H9 (cell line): ENCODE measurements at regions not wholly inside any gene's neighbourhood (a gene's known extent, or its start where the extent isn't known, plus 50 kb on each side); places are given as distances from the start of the nearest gene placed in this dataset.

ENCODE experiments used
- DNase-seq: peaks from one replicate; pipeline ENCODE4 v3.0.0-alpha.2; 2017
- H2AFZ ChIP-seq: one replicate; pipeline ENCODE4 v1.6.1; 2013; ENCODE audit warnings: mild to moderate bottlenecking, low read length, control low read depth, moderate library complexity
- H2AK5ac ChIP-seq: 2 replicates; pipeline ENCODE4 v1.6.1; 2013; ENCODE audit warnings: low read length, control low read depth, mixed read lengths; ENCODE audit not compliant: insufficient read length
- H2BK120ac ChIP-seq: one replicate; pipeline ENCODE4 v1.6.1; 2013; ENCODE audit warnings: low read depth, mild to moderate bottlenecking, low read length, control low read depth, inconsistent platforms; ENCODE audit not compliant: poor library complexity, severe bottlenecking
- H2BK12ac ChIP-seq: 2 replicates; pipeline ENCODE4 v1.6.1; 2013; ENCODE audit warnings: low read length, control low read depth, mixed read lengths, low read depth; ENCODE audit not compliant: insufficient read length
- H2BK15ac ChIP-seq: 2 replicates; pipeline ENCODE4 v1.6.1; 2013; ENCODE audit warnings: low read depth, low read length, control low read depth
- H2BK20ac ChIP-seq: one replicate; pipeline ENCODE4 v1.6.1; 2013; ENCODE audit warnings: low read depth, mild to moderate bottlenecking, low read length, control low read depth, inconsistent platforms; ENCODE audit not compliant: poor library complexity, severe bottlenecking
- H2BK5ac ChIP-seq: 2 replicates; pipeline ENCODE4 v1.6.1; 2013; ENCODE audit warnings: low read length, control low read depth, mixed read lengths; ENCODE audit not compliant: insufficient read length
- H3K14ac ChIP-seq: 2 replicates; pipeline ENCODE4 v1.6.1; 2013; ENCODE audit warnings: low read length, control low read depth; ENCODE audit not compliant: insufficient read depth
- H3K18ac ChIP-seq: 2 replicates; pipeline ENCODE4 v1.6.1; 2013; ENCODE audit warnings: low read depth, mild to moderate bottlenecking, mixed read lengths, low read length, control low read depth; ENCODE audit not compliant: insufficient read length
- H3K23ac ChIP-seq: 2 replicates; pipeline ENCODE4 v1.6.1; 2013; ENCODE audit warnings: low read length, control low read depth, mixed read lengths, low read depth; ENCODE audit not compliant: insufficient read length
- H3K23me2 ChIP-seq: 2 replicates; pipeline ENCODE4 v1.6.1; 2013; ENCODE audit warnings: low read depth, mild to moderate bottlenecking, mixed read lengths, low read length, control low read depth; ENCODE audit not compliant: insufficient read length, poor library complexity, severe bottlenecking
- H3K27ac ChIP-seq: 2 replicates; pipeline ENCODE4 v1.5.1; 2013; ENCODE audit warnings: low read length, control low read depth, mixed read lengths, low read depth; ENCODE audit not compliant: insufficient read length
- H3K27me3 ChIP-seq: 2 replicates; pipeline ENCODE4 v1.6.1; 2013; ENCODE audit warnings: low read length, control low read depth, inconsistent platforms; ENCODE audit not compliant: insufficient read depth
- H3K4ac ChIP-seq: 2 replicates; pipeline ENCODE4 v1.6.1; 2013; ENCODE audit warnings: low read depth, mild to moderate bottlenecking, control low read depth, inconsistent platforms, low read length, moderate library complexity
- H3K4me1 ChIP-seq: 2 replicates; pipeline ENCODE4 v1.6.1; 2013; ENCODE audit warnings: low read length, control low read depth, inconsistent platforms; ENCODE audit not compliant: insufficient read depth
- H3K4me2 ChIP-seq: 2 replicates; pipeline ENCODE4 v1.6.1; 2013; ENCODE audit warnings: low read length, control low read depth, mixed read lengths; ENCODE audit not compliant: insufficient read length, insufficient read depth
- H3K56ac ChIP-seq: 2 replicates; pipeline ENCODE4 v1.6.1; 2013; ENCODE audit warnings: low read depth, mild to moderate bottlenecking, mixed read lengths, low read length, control low read depth; ENCODE audit not compliant: insufficient read length
- H3K79me1 ChIP-seq: 2 replicates; pipeline ENCODE4 v1.6.1; 2013; ENCODE audit warnings: low read depth, mild to moderate bottlenecking, moderate library complexity, low read length, control low read depth, inconsistent platforms; ENCODE audit not compliant: insufficient read depth, poor library complexity, severe bottlenecking
- H3K79me2 ChIP-seq: 2 replicates; pipeline ENCODE4 v1.6.1; 2013; ENCODE audit warnings: low read length, control low read depth, inconsistent platforms; ENCODE audit not compliant: insufficient read depth
- H3K9ac ChIP-seq: 2 replicates; pipeline ENCODE4 v1.6.1; 2013; ENCODE audit warnings: low read length, control low read depth, mixed read lengths; ENCODE audit not compliant: insufficient read length; ENCODE audit errors: extremely low read depth
- H3K9me3 ChIP-seq: one replicate; pipeline ENCODE4 v1.6.1; 2013; ENCODE audit warnings: low read depth, low read length, inconsistent platforms; ENCODE audit not compliant: control insufficient read depth
- H3T11ph ChIP-seq: one replicate; pipeline ENCODE4 v1.6.1; 2013; ENCODE audit warnings: mild to moderate bottlenecking, low read length, control low read depth, inconsistent platforms
- H4K20me1 ChIP-seq: one replicate; pipeline ENCODE4 v1.6.1; 2013; ENCODE audit not compliant: control insufficient read depth, insufficient read length, insufficient read depth
- H4K5ac ChIP-seq: 2 replicates; pipeline ENCODE4 v1.6.1; 2013; ENCODE audit warnings: low read depth, mild to moderate bottlenecking, mixed read lengths, low read length, control low read depth; ENCODE audit not compliant: insufficient read length
- H4K8ac ChIP-seq: replicated peaks from 2 replicates; pipeline ENCODE4 v1.6.1; 2013; ENCODE audit warnings: low read length, control low read depth, mixed read lengths, low read depth; ENCODE audit not compliant: insufficient read length
- H4K91ac ChIP-seq: 2 replicates; pipeline ENCODE4 v1.6.1; 2013; ENCODE audit warnings: low read depth, mild to moderate bottlenecking, moderate library complexity, mixed read lengths, low read length, control low read depth; ENCODE audit not compliant: insufficient read length
- H3K27ac Mint-ChIP-seq, 3 experiments: 2 replicates in 2 of 3; 3 replicates in 1 of 3; pipeline ENCODE4 v1.8.0; 2020 to 2021; ENCODE audit warnings: mixed read lengths in 3 of 3, mild to moderate bottlenecking in 1 of 3, moderate library complexity in 1 of 3
- H3K27me3 Mint-ChIP-seq: 2 replicates; pipeline ENCODE4 v1.8.0; 2021; ENCODE audit warnings: low read depth, mild to moderate bottlenecking, moderate library complexity, mixed read lengths
- H3K36me3 Mint-ChIP-seq, 3 experiments: 2 replicates in 2 of 3; 3 replicates in 1 of 3; pipeline ENCODE4 v1.8.0; 2020 to 2021; ENCODE audit warnings: low read depth in 3 of 3, mixed read lengths in 3 of 3; ENCODE audit not compliant: insufficient read depth in 1 of 3
- H3K4me1 Mint-ChIP-seq, 2 experiments: 2 replicates each; pipeline ENCODE4 v1.8.0; 2020; ENCODE audit warnings: mixed read lengths in 2 of 2
- H3K4me3 Mint-ChIP-seq, 2 experiments: 2 replicates in 1 of 2; 3 replicates in 1 of 2; pipeline ENCODE4 v1.8.0; 2020 to 2021; ENCODE audit warnings: mild to moderate bottlenecking in 2 of 2, mixed read lengths in 2 of 2, moderate library complexity in 1 of 2
- H3K9me3 Mint-ChIP-seq, 2 experiments: 2 replicates in 1 of 2; 3 replicates in 1 of 2; pipeline ENCODE4 v1.8.0; 2020; ENCODE audit warnings: mild to moderate bottlenecking in 2 of 2, mixed read lengths in 2 of 2, moderate library complexity in 1 of 2
- WGBS: extraction: QIAGEN DNeasy Blood & Tissue Kit; methylation state at CpG from one replicate; pipeline ENCODE4 v1.1.7; 2013; ENCODE audit warnings: missing lambda C conversion rate, low lambda C conversion rate, mixed read lengths; ENCODE audit not compliant: insufficient read length; ENCODE audit errors: extremely low coverage; 5-methylcytosine and 5-hydroxymethylcytosine counted together
- TF ChIP-seq, protein P1 (sequence below): fragments of 200-600 bp; sonication (generic); conservative IDR thresholded peaks from 3 replicates; pipeline ENCODE4 v1.8.0; 2021; ENCODE audit warnings: antibody characterized with exemption, mild to moderate bottlenecking

DNA sequence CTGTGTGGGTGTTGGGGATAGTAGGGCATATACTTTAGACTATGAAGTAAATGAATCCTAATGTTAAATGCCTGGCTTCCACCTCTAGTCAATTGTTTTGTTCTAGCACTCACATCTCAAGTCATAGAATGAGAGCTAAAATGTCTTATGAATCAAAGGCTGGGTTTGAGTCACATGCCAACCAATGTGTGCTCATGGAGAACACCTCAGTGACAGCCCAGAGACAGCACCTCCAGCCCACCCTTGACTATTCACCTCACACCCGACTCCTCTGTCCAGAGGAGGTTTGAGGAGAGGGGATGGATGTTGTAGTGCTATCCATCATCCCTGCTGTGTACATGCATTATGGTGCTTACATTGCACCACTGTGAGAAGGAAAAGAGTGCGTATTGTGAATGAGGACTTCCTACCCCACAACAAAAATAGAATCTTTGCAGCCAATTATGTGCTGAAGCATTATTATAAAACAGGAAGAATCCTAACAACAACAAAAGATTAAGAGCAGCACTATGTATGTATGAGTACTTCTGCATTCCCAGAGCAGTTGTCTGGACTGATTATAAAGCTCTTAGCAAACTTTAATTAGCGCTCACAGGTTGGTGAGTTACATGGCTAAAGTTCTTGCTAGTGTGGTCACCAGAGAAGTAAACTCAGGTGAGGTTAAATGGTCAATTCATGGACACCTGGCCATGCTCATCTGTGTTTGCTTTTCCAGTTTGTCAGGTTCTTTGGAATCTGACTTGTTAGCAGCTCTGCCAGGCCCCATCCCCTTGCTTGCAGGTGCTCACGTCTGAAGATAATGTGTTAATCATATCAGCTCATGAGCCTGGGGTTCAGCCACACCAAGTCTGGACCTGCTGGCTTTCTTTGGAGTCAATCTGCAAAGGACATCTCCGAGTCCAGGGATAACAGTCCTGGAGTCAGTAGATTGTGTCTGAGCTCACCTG, 55.3 kb upstream of the NABP1 start:
- Histone ChIP-seq H3K79me2 (no peaks in the 10 kb centered on the region), H2BK5ac (no peak overlapping the region), H2BK20ac (no peak overlapping the region), H3K56ac (no peak overlapping the region), H2BK120ac (no peak overlapping the region), H4K5ac (no peak overlapping the region), H3K9ac (no peak overlapping the region), H4K8ac (no peak overlapping the region), H3K79me1 (no peaks in the 10 kb centered on the region), H3K4me1 (no peaks in the 10 kb centered on the region), H4K91ac (no peak overlapping the region), H2AK5ac (no peak overlapping the region), H4K20me1 (no peaks in the 10 kb centered on the region), H3K27ac (no peak overlapping the region), H3K27me3 (no peaks in the 10 kb centered on the region), H3K9me3 (no peaks in the 10 kb centered on the region), H3K4me2 (no peak overlapping the region), H2BK15ac (no peak overlapping the region), H2AFZ (no peak overlapping the region), H3K18ac (no peak overlapping the region), H3K14ac (no peak overlapping the region), H3K23ac (no peak overlapping the region), H3K4ac (no peak overlapping the region), H3T11ph (no peak overlapping the region), H3K23me2 (no peaks in the 10 kb centered on the region), H2BK12ac (no peak overlapping the region)
- Mint-ChIP-seq H3K9me3 (no peaks in the 10 kb centered on the region), H3K4me1 (no peaks in the 10 kb centered on the region), H3K27me3 (no peaks in the 10 kb centered on the region), H3K27ac (no peak overlapping the region), H3K36me3 (no peaks in the 10 kb centered on the region), H3K4me3 (no peak overlapping the region)
- TF ChIP-seq, protein P1, sequence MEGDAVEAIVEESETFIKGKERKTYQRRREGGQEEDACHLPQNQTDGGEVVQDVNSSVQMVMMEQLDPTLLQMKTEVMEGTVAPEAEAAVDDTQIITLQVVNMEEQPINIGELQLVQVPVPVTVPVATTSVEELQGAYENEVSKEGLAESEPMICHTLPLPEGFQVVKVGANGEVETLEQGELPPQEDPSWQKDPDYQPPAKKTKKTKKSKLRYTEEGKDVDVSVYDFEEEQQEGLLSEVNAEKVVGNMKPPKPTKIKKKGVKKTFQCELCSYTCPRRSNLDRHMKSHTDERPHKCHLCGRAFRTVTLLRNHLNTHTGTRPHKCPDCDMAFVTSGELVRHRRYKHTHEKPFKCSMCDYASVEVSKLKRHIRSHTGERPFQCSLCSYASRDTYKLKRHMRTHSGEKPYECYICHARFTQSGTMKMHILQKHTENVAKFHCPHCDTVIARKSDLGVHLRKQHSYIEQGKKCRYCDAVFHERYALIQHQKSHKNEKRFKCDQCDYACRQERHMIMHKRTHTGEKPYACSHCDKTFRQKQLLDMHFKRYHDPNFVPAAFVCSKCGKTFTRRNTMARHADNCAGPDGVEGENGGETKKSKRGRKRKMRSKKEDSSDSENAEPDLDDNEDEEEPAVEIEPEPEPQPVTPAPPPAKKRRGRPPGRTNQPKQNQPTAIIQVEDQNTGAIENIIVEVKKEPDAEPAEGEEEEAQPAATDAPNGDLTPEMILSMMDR, result no peak
- no peak for DNase-seq
- WGBS, result no CpG with 5 or more reads among the region's 5 CpGs
